Neural crest cell (in vitro differentiated cells): ENCODE measurements at regions not wholly inside any gene's neighbourhood (a gene's known extent, or its start where the extent isn't known, plus 50 kb on each side); places are given as distances from the start of the nearest gene placed in this dataset.

Source experiments
- DNase-seq: peaks from one replicate; pipeline ENCODE4 v3.0.0; 2021; ENCODE audit warnings: low read depth, mixed read lengths, low spot score
- H3K27ac Mint-ChIP-seq: one replicate; pipeline ENCODE4 v1.8.0; 2021; ENCODE audit warnings: mild to moderate bottlenecking, mixed read lengths; ENCODE audit not compliant: unreplicated experiment
- H3K27me3 Mint-ChIP-seq: 2 replicates; pipeline ENCODE4 v1.8.0; 2021; ENCODE audit warnings: low read depth, mild to moderate bottlenecking, mixed read lengths
- H3K36me3 Mint-ChIP-seq: 2 replicates; pipeline ENCODE4 v1.8.0; 2021; ENCODE audit warnings: low read depth, mild to moderate bottlenecking, mixed read lengths
- H3K4me1 Mint-ChIP-seq: 2 replicates; pipeline ENCODE4 v1.8.0; 2021; ENCODE audit warnings: mixed read lengths
- H3K4me3 Mint-ChIP-seq: one replicate; pipeline ENCODE4 v1.8.0; 2021; ENCODE audit warnings: mild to moderate bottlenecking, mixed read lengths
- H3K9me3 Mint-ChIP-seq: 2 replicates; pipeline ENCODE4 v1.8.0; 2021; ENCODE audit warnings: mixed read lengths
- TF ChIP-seq, protein P1 (sequence below): fragments of 200-600 bp; sonication (generic); conservative IDR thresholded peaks from 2 replicates; pipeline ENCODE4 v1.5.0; 2021; ENCODE audit warnings: antibody characterized with exemption, mild to moderate bottlenecking

DNA sequence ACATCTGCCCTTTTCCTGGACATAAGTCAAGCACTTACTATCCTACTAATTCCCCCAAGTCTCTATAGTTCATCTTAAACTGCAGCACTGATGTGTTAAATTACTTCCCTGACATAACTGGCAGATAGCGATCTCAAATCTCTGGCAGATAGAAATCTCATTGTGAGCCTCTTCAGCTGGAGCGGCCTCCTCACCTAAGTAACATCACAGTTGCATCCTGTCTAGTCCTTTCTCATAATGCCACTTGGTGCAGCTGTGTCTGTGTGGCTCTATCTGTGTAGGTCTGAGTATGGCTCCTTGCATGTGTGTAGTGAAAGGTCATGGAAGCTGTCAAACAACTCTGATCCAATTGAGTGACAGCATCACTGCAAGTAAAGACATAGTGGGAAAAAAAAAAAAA, 53.6 kb upstream of the FST start:
- DNase-seq = no peak
- no peaks in the 10 kb centered on the region for H3K27me3 Mint-ChIP-seq
- no peak overlapping the region for H3K4me3 Mint-ChIP-seq
- no peaks in the 10 kb centered on the region for H3K9me3 Mint-ChIP-seq
- no peaks in the 10 kb centered on the region for H3K36me3 Mint-ChIP-seq
- H3K27ac Mint-ChIP-seq = no peak overlapping the region
- H3K4me1 Mint-ChIP-seq = peaks cover 23% of the 10 kb centered on the region
- TF ChIP-seq, protein P1, sequence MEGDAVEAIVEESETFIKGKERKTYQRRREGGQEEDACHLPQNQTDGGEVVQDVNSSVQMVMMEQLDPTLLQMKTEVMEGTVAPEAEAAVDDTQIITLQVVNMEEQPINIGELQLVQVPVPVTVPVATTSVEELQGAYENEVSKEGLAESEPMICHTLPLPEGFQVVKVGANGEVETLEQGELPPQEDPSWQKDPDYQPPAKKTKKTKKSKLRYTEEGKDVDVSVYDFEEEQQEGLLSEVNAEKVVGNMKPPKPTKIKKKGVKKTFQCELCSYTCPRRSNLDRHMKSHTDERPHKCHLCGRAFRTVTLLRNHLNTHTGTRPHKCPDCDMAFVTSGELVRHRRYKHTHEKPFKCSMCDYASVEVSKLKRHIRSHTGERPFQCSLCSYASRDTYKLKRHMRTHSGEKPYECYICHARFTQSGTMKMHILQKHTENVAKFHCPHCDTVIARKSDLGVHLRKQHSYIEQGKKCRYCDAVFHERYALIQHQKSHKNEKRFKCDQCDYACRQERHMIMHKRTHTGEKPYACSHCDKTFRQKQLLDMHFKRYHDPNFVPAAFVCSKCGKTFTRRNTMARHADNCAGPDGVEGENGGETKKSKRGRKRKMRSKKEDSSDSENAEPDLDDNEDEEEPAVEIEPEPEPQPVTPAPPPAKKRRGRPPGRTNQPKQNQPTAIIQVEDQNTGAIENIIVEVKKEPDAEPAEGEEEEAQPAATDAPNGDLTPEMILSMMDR = no peak

DNA sequence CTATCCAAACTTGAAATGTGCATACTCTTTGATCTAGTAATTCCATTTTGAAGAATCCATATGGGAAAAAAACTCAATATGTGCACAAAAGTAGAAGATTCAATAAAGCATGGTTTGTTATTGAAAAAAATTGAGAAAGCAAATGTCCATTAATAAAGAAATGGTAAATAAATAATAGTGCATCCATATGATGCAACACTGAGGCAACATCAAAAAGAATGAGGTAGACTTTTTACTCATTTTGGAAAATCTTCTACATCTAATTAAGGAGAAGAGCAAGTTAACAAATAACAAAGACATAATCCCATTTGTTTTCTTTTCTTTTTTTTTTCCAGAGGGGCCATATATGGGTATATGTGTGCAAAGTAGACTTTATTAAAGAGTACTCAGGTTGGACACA, 52.5 kb upstream of the FST start:
- TF ChIP-seq, protein P1 = no peak
- no peaks in the 10 kb centered on the region for H3K27me3 Mint-ChIP-seq
- H3K36me3 Mint-ChIP-seq = no peaks in the 10 kb centered on the region
- no peak overlapping the region for H3K4me3 Mint-ChIP-seq
- peaks cover 23% of the 10 kb centered on the region for H3K4me1 Mint-ChIP-seq
- no peaks in the 10 kb centered on the region for H3K9me3 Mint-ChIP-seq
- DNase-seq = no peak
- H3K27ac Mint-ChIP-seq = no peak overlapping the region

DNA sequence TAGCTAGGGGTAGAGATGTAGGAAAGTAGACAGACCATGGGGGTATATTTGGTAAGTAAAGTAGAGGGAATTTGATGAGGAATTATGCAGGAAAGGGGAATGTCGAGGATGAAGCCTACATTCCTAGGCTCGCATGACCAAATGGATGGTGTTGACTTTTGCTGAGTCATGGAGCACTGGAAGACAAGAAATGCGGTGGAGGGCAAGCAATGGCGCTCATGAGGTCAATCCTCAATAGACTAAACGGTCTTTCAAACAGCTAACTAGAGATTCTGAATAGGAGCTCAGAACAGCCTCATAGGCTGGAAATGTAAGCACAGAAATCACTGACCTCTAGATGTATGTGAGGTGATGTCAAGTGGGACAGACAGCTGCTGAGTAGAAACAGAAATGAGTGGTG, 50.7 kb upstream of the FST start:
- DNase-seq = no peak
- TF ChIP-seq, protein P1 = no peak
- peaks cover 23% of the 10 kb centered on the region for H3K4me1 Mint-ChIP-seq
- no peak overlapping the region for H3K4me3 Mint-ChIP-seq
- no peaks in the 10 kb centered on the region for H3K9me3 Mint-ChIP-seq
- H3K27ac Mint-ChIP-seq = peak overlapping the region; percentile 64
- H3K36me3 Mint-ChIP-seq = no peaks in the 10 kb centered on the region
- no peaks in the 10 kb centered on the region for H3K27me3 Mint-ChIP-seq

DNA sequence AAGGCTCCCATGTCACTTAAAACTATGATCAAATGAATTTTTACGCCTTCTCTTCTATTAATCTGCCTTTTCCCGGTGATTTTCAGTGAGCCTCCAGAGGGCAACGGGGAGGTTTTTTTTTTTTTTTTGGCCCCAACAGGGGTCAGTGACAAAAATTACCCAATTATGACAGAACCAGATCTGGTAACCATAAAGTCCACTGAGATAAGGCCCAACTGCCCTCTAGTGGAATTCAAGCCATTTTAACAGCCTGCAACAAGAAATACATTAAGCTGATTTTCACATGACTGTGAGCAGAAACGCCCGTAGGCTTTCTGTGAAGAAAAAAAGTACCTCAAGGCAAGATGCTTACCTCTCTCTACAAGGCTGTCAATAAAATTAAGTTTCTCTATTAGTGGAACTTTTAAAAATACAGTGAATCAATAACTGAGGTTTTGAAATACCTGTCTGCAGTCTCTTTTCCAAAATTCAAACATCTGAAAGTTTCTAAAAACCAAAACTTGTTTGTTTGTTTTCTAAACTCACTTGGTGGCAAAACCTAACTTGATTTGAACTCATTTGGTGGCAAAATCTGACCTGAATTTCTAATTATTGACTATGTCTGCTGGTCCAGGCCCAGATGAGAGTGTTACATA, 49.7 kb upstream of the FST start:
- no peak overlapping the region for H3K4me3 Mint-ChIP-seq
- H3K9me3 Mint-ChIP-seq = no peaks in the 10 kb centered on the region
- peaks cover 16% of the 10 kb centered on the region for H3K4me1 Mint-ChIP-seq
- H3K36me3 Mint-ChIP-seq = no peaks in the 10 kb centered on the region
- no peak overlapping the region for H3K27ac Mint-ChIP-seq
- H3K27me3 Mint-ChIP-seq = no peaks in the 10 kb centered on the region
- TF ChIP-seq, protein P1 = peak; percentile 51
- no peak for DNase-seq
